ENCODE measurements at regions not wholly inside any gene's neighbourhood (a gene's known extent, or its start where the extent isn't known, plus 50 kb on each side); places are given as distances from the start of the nearest gene placed in this dataset.

GRCh38 chr18:22303927-22304326 is 113.8 kb downstream of the CTAGE1 start:
- TF ChIP-seq, protein P1, sequence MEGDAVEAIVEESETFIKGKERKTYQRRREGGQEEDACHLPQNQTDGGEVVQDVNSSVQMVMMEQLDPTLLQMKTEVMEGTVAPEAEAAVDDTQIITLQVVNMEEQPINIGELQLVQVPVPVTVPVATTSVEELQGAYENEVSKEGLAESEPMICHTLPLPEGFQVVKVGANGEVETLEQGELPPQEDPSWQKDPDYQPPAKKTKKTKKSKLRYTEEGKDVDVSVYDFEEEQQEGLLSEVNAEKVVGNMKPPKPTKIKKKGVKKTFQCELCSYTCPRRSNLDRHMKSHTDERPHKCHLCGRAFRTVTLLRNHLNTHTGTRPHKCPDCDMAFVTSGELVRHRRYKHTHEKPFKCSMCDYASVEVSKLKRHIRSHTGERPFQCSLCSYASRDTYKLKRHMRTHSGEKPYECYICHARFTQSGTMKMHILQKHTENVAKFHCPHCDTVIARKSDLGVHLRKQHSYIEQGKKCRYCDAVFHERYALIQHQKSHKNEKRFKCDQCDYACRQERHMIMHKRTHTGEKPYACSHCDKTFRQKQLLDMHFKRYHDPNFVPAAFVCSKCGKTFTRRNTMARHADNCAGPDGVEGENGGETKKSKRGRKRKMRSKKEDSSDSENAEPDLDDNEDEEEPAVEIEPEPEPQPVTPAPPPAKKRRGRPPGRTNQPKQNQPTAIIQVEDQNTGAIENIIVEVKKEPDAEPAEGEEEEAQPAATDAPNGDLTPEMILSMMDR (IDR thresholded peaks at IDR 0.05), result no peak
- no peak for TF ChIP-seq EP300 (IDR thresholded peaks at IDR 0.05)

Measured in gastroesophageal sphincter (tissue), 3 donors.